ENCODE measurements at regions not wholly inside any gene's neighbourhood (a gene's known extent, or its start where the extent isn't known, plus 50 kb on each side); places are given as distances from the start of the nearest gene placed in this dataset.
A peak's percentile ranks its signal among the peaks of the same experiment; 100 is the strongest.

DNA sequence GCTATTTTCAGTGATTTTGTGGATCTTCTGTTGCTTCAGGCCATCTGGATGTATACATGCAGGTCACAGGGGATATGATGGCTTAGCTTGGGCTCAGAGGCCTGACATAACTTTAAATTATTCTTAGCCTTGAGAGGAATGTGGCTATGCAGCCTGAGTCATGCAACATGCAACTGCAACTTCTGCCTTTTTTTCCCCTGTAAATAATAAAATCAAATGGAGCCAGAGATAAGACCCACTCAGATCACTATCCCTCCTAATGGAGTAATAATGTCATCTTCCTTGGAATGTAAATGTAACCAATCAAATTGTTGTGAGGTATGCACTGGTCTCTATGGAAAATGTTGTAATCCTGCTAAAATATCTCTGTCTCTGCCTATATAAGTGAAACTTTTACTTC is 54.9 kb downstream of the MAGEB17 start:
- no peak for DNase-seq (ENCODE audit: low spot score)

DNA sequence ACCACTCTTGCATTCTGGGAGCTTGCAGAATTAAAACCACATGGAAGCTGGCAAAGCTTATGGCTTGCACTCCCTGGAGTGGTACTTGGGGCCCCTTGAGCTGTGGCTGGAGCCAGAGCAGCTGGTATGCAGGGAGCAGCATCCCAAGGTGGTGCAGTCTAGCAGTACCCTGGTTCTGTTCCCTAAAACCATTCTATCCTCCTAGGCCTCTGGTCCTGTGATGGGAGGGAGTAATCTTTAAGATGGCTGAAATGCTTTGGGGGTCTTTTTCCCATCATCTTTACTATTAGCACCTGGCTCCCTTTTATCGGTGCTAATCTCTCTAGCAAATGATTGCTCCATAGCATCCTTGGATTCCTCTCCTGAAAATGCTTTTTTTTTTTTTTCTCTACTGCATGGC is 56.1 kb downstream of the MAGEB17 start:
- DNase-seq (ENCODE audit: low spot score) = no peak

DNA sequence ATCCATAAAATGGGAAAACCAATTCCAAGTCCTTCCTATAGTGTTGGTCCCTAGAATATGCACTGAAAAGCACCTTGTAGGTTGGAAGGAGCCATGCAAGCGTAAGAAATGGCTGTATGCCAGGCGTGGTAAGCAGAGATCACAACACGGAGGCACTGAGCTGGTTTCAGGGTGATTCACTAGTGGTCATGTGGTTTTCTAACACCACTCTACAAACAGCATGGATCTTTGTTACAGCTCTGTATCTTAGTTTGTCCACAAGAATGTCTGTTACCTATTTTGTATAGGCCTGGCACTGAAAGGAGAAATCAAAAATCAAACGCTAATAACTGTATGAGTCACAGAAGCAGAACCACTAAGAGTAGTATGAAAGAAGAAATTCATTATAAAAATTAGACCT is 71.9 kb downstream of the MAGEB17 start:
- no peak for DNase-seq (ENCODE audit: low spot score)

DNA sequence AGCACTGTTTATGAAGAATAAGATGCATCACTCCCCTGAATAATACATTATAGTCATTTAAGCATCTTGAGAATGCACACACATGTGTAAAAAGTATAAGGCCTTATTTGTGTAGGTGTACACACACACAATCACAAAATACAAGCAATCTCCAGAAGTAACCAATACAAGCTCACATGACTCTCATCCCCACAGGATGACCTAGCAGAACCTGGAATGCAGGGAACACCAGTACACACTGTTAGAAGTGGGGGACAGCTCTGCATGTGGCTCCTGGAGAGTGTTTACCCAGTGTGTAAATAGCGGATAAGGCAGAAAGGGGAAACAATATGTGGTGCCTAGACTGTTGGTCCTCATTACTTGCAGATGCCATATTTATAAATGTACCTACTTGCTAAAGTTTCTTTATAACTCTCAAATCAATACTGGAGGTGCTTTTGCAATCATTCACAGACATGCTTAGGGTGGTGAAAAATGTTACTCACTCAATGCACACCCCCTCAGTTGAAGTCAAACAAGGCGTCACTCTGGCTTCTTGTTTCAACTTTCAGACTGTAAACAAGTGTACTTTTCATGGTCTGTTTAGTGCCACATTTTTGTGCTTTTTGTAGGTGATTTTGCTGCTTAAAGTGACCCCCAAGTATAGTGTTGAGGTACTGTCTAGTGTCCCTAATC is 73.1 kb downstream of the MAGEB17 start:
- DNase-seq (ENCODE audit: low spot score) = no peak

DNA sequence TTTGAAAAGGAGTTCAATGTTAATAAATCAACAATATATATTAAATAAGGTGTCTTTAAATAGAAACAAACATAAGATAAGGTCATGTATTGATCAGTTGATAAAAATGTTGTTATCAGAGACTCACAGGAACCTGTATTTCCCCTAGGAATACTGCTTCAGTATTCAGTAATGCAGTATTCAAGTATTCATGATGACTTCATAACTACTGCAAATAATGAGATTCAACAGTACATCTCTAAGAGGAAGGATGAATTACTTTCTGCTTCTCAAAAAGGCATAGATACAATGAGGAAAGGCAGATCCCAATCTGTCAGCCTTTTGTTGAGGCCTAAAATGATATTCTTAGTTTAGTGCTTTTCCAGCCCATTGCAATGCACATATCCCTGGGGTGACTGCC is 73.7 kb downstream of the MAGEB17 start:
- no peak for DNase-seq (ENCODE audit: low spot score)

DNA sequence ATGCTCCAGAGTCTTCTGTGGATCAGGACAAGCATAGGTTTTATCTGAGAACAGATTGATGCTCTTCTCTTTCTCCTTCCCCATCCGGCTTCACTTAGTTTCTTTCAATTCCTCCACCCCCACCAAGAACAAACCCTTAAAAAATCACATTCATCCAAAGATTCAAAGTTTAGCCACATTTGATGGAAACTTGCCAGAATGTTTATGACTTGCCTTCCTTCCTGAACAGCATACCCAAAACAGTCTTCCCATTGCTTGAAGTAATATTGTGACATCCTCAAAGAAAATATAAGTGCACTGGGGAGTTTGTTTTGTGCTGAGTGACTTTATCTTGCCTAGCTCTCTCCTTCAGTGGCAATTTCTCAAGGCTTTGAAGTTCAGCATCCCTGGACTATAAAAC is 83.0 kb downstream of the MAGEB17 start:
- no peak for DNase-seq (ENCODE audit: low spot score)

DNA sequence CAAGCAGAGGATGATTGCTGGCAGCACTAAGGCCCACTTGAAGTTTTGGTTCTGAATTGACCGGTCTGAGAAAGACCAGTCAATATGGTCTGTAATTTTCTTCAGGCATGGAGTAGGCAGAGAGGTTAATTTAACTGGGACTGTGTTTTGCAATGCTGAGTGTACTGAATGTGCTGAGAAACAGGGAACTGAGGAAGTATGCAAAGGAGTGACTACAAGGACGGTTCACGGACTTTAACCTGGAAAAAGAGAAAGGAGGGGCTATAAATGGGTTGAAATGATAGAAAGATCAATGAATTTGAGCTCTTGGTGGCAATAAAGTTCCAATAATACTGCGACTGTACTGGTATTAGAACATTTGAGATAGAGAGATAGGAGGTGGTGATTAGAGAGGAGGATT is 84.5 kb downstream of the MAGEB17 start:
- DNase-seq (ENCODE audit: low spot score) = no peak

DNA sequence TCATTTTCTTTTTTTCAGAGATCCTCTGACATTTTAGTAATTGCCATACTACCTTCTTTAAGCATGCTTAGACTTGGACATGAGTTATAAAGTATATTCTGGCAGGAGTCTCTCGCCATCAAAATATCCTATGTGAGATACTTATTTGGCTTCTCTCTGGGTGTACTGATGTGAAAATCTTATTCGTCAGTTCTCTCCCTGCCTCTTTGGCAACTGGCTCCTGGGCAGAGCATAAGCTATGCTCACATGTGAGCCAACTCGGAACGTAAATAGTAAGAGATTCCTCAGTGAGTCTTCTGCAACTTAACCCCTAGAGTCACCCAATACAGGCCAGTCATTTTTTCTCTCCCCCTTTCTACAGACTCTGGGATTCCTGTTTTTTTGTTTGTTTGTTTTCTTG is 91.6 kb downstream of the MAGEB17 start:
- DNase-seq (ENCODE audit: low spot score) = no peak

DNA sequence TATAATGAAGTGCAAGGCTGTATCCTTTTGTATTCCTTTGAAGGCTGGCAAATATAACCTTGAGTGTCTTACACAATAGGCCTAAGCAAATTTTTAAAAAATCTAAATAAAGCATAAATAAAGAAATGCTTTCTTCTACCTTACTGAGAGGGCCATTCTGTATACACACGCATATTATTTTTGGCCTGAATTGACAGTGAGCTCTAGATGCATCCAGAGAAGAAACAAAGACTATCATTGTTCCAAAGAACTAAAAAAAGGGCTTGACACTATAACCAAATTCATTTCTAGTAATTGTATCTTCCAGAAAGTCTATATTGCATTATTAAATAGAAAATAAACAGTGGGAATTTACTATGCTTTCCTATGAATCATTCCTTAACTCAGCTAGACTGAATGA is 100.2 kb downstream of the MAGEB17 start:
- peak; percentile 7 for DNase-seq (ENCODE audit: low spot score)

DNA sequence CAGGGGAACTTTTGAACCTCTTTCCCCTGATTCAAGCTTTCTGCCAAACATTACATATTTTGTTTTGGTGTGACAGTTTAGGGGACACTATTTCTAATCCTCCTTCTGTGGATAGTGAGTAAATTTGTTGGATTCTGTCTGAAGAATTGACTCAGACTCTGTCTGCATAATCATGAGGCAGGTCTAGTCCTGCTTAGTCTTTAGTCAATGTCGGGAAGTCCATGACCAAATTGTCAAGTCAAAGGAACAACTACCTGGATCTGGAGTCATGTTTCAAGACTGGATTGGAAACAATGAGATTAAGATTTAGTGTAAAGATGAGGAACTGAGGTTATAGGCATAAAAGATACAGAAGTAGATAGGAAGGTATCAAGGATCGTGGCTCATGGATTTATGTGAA is 100.9 kb downstream of the MAGEB17 start:
- DNase-seq (ENCODE audit: low spot score) = no peak

DNA sequence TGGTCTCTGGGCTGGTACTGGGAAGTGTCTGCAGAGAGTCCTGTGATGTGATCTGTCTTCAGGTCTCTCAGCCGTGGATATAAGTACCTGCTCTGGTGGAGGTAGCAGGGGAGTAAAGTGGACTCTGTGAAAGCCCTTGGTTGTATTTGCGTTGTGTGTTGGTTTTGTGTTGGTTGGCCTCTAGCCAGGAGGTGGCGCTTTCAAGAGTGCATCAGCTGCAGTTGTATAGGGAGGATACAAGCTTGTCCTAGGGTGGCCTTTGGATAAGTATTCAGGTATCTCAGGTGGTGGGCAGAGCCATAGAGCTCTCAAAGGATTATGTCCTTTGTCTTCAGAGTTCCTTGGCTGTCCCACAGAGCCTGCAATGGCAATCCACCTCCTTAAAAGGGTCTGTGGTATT is 111.6 kb downstream of the MAGEB17 start:
- DNase-seq (ENCODE audit: low spot score) = no peak

DNA sequence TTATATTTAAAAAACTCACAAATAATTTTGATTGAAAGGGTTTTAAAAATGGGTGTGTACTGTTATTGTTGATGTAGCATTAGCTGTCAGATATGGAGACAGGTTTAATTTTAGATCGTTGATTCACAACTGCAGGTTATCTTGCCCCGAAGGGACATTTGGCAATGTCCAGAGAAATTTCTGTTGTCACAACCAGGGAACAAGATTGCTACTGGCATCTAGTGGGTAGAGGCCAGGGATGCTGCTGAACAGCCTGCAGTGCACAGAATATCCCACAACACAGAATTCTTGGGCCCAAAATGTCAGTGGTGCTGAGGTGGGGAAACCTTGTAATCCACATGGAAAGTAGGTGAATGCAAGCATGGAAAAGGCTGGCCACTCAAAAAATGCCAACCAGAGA is 114.9 kb downstream of the MAGEB17 start:
- no peak for DNase-seq (ENCODE audit: low spot score)

DNA sequence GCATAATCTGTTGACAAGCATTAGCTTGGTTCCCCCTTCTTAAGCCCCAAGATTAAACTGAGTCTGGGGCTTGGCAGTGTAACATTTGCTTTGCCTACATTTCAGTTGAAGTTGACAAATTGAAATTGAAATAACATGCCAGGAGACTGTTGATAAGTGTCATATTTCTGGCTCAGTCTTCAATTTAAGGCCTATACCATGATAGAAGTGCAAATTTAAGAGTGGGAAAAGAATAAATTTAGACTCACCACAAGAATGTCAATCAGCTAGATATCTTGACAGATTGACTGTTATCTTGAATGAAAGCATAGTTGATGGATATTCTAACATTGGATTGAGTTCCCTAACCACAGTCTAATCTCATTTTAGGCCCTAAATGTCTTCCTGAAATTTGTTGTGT is 117.6 kb downstream of the MAGEB17 start:
- no peak for DNase-seq (ENCODE audit: low spot score)

DNA sequence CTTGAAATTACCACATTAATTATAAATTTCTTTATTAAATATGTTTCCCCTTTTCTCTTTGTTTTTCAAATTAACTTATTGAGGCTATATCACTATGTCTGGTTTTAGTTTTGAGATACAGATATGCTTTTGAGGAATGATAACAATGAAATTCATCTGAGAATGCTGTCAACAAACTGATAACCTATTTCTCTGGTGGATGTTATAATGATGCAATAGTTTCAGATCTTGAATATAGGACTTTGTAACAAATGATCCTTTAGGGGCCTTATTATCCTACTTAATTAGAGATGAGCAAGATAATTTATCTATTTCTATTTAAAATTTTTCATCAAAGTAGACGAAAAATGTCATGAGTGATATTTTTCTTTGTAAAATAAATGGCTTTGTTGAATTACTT is 123.7 kb downstream of the MAGEB17 start:
- no peak for DNase-seq (ENCODE audit: low spot score)

DNA sequence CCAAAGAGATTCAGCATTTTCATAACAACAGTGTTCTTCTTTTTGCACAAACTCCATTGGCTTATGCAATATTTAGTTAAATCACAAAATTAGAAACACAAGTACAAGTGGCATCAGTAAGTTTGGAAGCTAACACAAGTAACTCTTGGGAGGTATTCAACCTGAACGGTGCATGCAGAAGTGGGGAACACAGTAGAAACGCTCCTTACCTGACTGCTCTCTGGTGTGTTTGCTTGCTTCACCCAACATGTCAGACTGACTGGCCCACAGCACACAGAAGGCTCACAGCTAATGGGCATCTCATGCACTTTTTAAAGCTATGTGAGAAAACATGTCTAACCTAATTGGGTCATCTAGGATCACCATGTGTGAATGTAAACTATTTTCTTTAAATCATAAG is 133.6 kb downstream of the MAGEB17 start:
- no peak for DNase-seq (ENCODE audit: low spot score)

DNA sequence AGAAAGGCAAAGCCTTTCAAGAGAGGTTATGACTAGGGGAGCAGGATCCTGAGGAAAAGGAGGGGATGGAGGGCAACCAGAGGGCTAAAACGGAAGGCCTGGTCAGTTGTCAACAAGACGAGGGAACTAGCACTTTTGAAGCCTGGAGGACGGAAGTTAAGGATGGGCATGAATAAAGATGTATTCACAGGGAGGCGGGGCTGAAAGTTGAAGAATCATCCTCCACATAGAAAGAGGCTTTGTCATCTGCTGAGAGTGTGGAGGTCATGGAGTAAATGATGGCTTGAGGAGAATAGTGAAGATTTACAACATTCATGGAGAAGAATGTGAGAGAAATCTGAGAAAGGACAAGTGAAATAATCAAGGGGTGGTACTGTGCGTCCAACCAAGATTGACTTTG is 137.5 kb downstream of the MAGEB17 start:
- no peak for DNase-seq (ENCODE audit: low spot score)

DNA sequence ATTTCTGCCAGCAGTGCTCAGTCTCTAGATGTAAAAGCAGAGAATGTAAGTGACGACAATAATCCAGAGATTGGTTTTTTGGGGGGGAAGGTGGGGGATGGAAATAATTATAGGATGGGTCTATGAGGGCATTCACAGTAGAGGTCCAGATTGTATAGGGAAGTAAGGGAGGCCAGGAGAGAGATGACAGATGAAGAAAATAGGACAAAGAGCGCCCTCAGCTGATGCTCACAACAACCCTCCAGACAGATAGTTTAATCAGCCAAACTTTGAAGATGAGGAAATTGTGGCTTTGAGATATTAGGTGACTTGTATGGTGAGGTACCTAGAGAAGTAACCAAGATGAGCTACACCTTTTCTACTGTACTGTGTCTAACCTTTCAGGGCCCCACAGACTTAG is 137.9 kb downstream of the MAGEB17 start:
- no peak for DNase-seq (ENCODE audit: low spot score)

DNA sequence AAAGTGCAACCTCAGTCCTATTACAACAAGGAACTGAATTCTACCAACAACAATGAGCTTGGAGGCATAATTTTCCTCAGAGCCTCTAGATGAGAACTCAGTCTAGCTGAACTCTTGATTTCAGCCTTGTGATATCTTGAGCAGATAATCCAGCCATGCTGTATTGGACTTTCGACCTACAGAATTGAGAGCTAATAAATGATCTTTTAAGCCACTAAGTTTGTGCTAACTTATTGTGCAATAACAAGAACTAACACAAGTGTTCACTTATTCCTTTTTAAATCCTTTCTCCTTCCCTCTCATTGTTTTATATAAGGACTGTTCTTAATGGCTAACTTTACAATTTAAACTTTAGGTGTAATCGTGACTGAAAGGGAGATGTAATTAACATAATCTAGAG is 140.7 kb downstream of the MAGEB17 start:
- DNase-seq (ENCODE audit: low spot score) = no peak

DNA sequence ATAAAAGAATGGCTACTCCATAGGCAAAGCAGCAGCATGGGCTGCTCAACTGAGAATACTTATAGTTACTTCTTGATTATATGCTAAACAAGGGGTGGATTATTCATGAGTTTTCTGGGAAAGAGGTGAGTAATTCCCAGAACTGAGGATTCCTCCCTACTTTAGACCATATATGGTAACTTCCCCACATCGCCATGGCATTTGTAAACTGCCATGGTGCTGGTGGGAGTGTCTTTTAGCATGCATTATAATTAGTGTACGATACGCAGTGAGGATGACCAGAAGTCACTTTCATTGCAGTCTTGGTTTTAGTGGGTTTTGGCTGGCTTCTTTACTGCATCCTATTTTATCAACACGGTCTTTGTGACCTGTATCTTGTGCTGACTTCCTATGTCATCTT is 141.5 kb downstream of the MAGEB17 start:
- DNase-seq (ENCODE audit: low spot score) = no peak

DNA sequence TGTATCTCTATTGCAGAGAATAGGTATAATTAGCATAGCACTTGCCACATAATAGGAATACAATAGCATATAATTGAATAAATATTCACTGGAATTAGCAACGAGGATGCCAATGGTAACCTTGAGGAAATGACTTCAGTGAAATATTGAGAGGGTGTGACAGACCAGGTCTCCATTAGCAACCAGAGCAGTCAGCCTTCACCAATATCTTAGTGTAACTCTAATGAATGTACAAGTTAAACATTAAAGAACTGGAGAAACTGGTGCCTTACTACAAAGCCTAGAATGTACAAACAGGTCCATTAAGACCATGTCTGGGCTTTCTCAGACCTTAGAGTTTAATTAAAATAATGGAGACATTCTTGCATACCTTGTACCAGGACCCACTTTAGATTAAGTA is 143.0 kb downstream of the MAGEB17 start:
- no peak for DNase-seq (ENCODE audit: low spot score)

DNA sequence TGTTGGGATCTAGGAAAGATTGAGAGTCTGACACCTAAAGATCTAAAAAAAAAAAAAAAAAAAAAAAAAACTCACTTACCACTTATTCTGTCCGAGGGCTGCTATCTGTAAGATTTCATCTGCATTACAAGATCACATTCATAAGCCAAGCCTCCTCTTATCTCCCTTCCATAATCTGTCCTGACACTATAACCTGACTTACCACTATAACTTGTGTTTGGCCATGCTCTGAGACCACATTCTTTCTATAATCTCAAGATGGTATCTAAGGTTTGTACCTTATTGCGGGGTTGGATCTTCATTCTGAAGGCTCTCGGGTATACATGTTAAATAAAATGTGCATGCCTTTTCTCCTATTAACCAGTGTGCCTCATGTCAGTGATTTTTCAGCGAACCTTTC is 144.4 kb downstream of the MAGEB17 start:
- no peak for DNase-seq (ENCODE audit: low spot score)

DNA sequence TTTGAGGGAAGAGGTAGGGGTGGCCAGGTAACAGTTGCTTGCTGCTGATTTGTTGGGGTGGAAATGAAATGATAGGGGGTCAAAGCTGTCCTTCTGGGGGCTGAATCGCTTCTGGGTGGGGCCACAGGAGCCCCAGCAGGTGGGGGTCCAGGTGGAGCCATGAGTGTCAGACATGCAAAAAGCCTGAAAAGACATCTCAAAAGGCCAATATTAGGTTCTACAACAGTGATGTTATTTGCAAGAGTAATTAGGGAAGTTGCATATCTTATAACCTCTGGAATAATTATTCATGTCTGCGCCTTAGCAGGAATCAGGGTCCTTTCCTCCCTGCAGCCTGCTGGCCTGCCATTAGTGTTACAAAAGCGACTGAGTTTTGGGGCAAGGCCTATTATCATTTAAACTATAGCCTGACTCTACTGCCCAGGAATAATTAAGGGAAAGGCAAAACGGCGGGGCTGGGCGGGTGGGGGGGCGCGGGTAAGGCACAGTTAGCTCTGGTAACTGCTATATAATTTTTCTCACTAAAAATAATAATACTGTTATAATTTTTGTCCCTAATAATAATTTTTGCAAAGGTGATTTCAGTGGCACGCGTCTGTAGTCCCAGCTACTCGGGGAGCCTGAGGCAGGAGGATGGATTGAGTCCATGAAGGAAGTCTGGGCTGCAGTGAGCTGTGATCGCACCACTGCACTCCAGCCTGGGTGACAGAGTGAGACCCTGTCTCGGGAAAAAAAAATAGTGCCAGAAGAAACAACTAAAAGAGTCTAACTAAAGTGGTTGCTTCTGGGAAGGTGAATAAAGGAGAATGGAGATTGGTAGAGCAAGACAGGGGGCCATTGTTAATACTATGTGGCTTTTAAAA is 145.7 kb downstream of the MAGEB17 start:
- DNase-seq (ENCODE audit: low spot score) = no peak

DNA sequence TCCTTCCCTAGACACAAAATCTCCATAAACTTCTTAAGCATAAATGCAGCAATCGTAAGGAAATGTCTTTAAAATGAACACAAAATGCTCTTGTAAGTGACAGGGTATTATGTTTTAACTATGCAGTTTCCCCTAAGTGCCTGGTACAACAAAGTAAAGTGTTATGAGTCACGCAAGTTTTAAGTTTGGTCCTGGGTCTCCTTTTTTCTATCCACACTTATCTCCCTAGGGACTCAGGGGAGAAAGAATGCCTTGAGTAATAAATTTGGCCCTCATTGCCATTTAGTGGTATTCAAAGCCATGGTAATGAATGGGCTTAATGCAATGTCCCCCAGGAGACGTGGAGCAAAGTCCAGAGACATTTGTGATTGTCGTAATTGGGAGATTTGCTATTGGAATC is 149.1 kb downstream of the MAGEB17 start:
- DNase-seq (ENCODE audit: low spot score) = no peak

DNA sequence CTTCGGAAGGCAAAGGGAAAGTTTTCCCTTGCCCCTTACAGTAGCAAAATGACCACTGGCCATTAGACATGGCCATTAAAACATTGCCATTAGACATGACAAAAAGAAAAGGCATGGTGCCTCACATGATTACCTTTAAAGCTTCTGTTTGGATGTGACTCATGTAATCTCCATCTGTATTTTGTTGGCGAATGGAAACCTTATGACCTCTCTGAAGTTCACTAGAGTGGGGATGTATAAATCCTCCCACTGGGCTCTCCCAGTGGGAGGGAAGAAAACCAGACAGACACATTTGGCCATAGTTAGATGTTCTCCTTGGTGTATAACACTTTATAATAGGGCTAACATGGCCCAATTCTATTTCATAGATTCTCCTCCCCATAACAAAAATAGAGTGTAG is 152.6 kb downstream of the MAGEB17 start:
- DNase-seq (ENCODE audit: low spot score) = no peak

Measured in pons (tissue), 1 donor.